GM21381 (cell line): ENCODE measurements at regions not wholly inside any gene's neighbourhood (a gene's known extent, or its start where the extent isn't known, plus 50 kb on each side); places are given as distances from the start of the nearest gene placed in this dataset.

Experiments used
- ATAC-seq: cut with Tn5 transposase; IDR thresholded peaks from one replicate; pipeline ENCODE4 v1.9.1; 2021; ENCODE audit warnings: mild to moderate bottlenecking, moderate library complexity; ENCODE audit not compliant: unreplicated experiment

DNA sequence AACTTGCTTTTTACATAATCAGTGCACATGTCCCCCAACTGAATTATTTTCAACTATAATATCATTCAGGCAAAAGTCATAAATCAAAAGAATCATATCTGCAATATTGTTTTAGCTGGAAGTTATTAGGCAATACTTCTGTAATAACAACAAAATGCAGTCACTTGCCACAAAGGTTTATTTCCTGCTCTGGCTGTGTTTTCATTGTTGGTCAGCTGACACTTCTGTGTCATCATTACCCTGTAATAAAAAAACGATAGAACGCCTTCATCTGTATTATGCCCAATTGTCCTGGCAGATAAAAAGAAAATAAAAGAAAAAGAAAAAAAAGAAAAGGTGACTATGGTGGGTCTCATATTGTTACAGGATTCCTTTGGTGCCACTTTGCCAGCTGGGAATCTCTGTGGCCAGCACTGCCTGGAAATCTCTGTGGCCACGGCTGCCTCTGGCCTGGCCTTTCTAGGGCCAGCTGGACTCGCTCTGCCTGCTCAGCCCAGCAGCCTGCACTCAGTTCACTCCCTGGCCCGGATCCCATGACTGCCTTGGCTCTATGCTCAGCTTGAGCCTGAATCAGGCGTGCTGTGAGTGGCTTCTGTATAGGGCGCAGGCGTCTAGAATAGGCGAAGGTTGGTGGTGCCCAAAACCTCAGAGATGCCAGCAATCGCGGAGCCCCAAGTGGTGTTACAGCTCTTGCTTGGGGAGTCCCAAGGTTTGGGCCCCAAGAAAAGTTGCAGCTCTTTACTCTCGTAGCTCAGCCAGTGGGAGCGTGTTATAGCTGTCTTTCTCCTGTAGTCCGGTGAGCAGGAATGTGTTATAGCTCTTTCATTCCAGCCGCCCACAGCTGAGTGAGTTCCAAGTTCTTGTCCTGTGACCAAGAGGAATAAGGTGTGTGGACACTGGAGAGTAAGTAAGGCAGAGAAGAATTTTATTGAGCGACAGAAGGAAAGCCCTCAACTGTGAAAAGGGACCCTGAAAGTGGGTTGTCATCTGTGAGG, 1227.1 kb downstream of the SLITRK1 start:
- ATAC-seq = no peak

DNA sequence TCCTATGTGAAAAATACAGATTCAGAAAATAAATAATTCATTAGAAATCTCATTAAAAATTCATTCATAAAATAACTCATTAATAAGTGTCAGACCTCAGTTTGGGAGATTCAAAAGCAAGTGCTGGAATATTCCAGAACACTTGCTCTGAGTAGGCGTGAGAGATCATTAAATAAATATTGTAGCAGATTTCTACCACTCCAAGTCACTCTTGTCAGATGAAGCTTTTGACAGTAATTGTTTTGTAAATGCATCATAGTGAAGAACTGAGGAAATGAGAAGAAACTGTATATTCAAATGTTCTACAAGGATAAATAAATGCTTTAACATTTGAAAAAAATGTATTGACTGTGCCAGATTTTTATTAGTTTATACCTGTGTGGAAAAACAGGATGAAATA, 1228.1 kb downstream of the SLITRK1 start:
- no peak for ATAC-seq

DNA sequence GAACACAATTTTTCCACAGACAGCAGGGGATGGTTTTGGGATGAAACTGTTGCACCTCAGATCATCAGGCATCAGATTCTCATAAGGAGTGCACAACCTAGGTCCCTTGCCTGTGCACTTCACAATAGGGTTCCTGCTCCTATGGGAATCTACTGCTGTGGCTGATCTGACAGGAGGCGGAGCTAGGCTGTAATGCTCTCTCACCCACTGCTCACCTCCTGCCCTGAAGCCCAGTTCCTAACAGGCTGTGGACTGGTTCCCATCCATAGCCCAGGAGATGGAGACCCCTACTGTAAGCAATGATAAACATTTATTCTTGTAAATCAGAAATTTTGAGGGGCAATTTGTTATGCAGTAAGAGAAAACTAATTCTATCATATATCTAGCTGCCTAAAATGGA, 1234.7 kb downstream of the SLITRK1 start:
- no peak for ATAC-seq

DNA sequence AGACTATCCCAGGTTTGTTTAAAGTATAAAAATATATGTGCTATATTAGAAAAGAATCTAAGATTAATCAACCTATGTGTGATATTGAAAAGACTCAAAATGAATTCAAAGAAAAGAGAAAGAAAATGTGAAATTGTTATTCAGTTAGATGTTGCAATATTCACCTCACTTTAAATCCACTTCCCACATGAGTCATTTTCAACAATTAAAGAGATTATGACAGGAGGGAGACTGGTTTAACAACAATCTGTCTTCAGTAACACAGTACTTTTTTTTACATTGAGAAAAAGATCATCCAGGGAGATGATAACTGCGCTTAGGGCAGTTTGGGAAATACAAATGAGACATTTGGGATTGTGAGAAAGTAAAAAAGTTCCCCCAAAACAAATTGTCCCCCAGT, 1246.2 kb downstream of the SLITRK1 start:
- no peak for ATAC-seq

DNA sequence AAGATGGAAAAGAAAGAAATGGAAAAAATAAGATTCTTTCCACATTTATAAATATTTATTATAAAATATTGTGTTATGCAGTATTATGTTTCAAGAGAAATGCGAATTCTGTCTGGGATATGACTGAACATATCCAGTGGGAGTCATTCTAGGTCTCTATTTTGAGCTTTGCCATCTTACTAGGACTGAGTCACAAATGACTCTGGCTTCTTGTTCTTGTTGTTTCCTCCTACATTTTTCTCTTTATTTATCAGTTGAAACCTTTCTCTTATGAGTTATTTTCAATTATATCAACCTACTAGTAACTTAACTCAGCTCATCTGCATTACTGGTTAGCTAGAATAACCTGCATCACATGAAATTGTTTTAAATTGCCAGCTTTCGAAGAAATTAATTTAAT, 1247.3 kb downstream of the SLITRK1 start:
- no peak for ATAC-seq

DNA sequence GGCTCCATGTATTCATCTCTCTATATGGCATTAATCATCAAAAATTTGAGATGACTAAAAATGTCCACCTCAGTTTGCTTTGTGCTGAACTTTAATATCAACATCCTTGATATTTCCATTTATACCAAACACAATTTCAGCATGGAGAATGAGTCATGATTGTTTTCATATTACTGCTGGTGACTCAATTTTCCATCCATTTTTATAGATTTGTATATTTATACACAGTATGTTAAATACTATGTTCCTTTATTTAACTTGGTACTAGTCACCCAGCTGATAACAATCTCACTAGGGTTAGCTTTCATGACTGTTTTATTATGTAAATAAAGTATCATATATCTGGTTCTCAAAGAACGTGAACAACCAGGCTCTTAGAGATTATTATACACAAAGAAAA, 1255.1 kb downstream of the SLITRK1 start:
- ATAC-seq = no peak

DNA sequence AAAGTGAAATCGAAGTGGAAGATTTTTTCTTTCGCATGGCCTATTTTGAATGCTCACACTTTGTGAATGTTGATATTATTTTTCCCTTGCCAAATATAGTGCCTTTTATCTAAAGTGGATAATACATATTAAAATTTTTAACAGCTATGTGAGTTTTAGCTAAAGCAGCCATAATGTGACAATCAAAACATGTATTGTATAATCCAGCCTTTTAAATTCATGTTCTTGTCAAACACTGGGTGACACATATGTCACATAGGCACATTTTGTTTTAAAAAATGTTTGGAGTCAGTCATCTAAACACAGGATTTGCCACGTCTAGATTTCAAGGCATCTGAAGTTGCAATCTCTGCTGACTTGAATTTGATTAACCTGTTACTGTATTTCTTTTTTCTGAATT, 1256.6 kb downstream of the SLITRK1 start:
- no peak for ATAC-seq

DNA sequence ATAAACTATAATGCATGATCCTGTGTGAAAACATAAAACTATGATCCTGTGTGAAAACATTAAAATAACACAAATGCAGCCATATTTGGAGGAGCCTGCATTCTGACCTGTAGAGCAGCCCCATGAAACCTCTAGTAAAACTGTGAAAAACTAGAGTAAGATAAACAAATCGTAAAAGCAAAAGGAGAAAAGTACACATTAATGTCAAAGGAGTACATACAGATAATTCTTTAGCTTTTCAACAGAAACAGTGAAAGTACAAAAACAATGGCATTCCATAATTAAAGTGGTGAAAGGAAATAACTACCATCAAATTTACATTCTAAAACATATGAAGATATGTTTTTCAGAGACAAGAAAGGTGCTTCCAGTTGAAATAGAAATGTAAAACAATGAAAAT, 1267.2 kb downstream of the SLITRK1 start:
- no peak for ATAC-seq

DNA sequence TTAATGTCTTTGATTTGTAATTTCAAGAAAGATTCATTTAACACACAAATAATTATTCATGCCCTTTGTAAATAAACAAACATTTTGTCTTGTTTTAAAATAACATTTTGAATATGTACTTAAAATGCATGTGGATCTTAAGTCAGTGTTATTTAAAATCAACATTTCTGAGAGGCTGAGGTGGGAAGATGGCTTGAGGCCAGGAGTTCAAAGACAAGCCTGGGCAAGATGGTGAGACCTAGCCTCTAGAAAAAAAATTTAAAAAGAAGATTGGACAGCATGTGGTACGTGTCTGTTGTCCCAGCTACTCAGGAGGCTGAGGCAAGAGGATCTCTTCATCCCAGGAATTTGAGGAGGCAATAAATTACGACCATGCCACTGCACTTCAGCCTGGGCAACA, 1268.2 kb downstream of the SLITRK1 start:
- no peak for ATAC-seq

DNA sequence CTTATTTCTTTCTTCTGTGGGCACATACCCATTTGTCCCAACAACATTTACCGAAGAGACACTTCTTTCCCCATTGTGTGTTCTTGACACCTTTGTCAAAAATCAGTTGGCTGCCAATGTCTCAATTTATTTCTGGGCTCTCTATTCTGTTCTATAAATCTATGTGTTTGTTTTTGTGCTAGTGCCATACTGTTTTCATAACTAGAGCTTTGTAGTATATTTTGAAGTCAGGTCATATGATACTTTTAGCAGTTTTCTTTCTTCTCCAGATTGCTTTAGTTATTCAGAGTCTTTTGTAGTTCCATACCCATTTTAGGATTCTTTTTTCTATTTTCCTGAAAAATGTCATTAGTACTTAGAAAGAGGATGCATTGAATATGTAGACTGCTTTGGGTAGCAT, 1276.3 kb downstream of the SLITRK1 start:
- no peak for ATAC-seq

DNA sequence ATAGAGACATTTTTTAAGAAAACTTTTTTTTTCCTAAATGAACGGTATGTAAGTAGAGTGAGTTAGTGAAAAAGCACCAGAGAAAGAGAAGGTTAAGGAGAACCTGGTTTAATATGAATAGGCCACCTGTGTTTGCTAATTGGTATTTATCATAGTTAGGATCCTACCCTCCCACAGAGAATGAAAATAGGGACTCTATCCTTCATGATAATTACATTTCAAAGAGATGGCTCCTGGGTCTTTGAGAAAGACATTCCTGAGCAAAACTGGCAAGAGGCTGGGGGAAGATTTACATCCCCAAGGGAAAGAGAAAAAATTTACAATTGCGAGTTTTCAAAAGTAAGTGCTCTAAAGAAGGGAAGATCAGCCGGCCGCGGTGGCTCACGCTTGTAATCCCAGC, 1284.5 kb downstream of the SLITRK1 start:
- no peak for ATAC-seq

DNA sequence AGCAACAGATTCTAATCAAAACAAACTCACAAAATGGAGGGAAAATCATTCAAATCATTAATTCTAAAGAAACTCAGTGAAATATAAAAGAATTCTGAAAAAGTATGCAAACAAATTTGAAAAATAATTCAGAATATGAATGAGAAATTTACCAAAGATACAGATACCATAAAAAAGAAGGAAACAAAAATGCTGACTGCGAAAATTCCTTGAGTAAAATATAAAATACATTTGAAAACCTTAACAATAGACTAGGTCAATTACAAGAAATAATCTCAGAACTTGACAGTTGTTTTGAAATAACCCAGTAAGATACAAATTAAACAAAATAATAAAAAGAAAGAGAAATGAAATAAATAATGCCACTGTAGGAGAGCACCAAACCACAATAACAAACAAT, 1289.0 kb downstream of the SLITRK1 start:
- ATAC-seq = no peak

DNA sequence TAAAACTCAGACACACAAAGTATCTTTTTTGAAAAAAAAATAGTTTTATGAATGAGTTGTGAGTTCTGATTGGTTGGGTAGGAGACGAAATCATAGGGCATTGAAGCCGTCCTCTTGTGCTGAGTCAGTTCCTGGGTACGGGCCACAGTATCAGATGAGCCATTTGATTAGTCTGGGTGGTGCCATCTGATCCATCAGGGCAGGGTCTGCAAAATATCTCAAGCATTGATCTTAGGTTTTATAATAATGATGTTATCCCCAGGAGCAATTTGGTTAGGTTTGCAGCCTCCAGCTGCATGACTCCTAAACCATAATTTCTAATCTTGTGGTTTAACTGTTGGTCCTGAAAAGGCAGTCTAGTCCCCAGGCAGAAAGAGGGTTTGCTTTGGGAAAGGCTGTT, 1310.6 kb downstream of the SLITRK1 start:
- ATAC-seq = no peak

DNA sequence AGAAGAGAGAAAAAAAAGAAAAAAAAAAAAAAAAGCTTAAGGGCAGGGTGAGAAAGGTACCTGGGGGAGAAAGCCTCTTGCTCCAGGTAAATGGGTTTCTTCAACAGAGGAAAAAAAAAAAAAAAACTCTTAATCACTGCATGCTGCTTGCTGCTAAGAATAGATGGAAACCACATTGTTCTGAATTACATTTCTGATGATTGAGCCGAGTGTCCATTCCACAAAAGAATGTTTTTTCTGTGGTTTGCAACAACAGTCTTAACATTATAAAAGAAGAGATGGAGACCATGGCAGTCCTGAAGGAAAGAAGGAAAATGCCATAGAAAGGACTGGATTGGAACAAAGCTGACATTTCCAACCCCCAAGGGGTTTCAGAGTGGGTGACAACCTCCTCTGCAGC, 1312.7 kb downstream of the SLITRK1 start:
- no peak for ATAC-seq

DNA sequence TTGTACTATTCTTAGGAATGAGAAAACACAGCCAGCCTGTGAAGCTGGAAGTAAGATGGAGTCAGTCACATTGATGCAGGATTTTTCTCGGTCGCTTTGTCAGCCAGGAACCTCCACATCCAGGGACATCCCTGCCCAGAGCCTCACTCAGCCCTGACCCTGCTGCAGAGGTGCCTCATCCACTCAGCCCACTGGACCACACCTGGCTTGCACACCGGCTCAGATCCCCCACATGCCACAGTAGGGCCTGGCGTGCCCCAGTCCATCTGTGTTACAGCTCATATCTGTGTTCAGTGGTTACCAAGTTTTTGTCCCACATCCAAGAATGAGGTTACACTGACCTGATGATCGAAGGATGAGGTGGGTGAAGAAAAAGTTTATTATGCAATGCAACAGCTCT, 1315.4 kb downstream of the SLITRK1 start:
- no peak for ATAC-seq

DNA sequence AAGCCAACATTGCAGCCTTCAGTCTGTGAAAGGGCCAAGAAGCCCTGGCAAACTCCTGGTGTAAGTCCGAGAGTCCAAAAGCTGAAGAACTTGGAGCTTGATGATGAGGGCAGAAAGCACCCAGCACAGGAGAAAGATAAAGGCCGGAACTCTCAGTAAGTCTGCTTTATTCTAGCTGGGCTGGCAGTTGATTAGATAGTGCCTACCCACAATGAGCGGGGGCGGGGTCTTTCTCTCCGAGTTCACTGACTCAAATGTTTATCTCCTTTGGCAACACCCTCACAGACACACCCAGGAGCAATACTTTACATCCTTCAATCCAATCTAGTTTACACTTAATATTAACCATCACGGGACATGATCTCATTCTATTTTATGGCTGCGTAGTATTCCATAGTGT, 1317.1 kb downstream of the SLITRK1 start:
- ATAC-seq = no peak

DNA sequence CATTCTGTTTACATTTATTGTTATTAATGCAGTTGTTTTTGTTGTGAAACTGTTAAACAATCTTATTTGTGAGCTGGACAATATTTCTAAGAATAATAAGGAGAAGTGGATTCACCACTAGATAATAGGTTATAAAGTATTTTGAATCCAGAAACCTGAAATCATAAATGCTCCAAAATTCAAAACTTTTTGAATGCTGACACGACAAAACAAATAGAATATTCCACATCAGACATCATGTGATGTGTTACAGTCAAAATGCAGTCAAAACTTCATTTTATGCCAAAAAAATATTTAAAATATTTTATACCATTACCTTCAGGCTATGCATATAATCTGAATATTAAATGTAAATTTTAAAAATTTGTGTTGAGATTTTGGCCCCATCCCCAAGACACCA, 1321.4 kb downstream of the SLITRK1 start:
- ATAC-seq = no peak

DNA sequence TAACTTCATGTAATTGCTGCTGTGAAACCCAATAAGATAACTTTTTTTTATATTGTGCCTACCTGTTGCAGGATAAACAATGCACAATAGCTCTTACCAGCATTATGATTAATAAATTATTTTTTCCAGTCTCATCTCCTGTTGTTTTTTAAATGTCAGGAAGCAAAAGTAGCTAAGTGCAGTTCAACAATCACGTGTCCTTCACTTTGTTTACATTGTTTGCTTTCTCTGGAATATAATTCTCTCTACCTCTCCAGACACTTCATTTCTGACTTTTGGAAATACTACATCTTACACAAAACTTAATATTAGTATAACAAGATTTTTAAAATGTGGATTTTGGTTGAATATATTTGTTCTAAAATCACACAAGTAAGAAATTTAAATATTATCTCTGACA, 1359.4 kb downstream of the SLITRK1 start:
- ATAC-seq = no peak

DNA sequence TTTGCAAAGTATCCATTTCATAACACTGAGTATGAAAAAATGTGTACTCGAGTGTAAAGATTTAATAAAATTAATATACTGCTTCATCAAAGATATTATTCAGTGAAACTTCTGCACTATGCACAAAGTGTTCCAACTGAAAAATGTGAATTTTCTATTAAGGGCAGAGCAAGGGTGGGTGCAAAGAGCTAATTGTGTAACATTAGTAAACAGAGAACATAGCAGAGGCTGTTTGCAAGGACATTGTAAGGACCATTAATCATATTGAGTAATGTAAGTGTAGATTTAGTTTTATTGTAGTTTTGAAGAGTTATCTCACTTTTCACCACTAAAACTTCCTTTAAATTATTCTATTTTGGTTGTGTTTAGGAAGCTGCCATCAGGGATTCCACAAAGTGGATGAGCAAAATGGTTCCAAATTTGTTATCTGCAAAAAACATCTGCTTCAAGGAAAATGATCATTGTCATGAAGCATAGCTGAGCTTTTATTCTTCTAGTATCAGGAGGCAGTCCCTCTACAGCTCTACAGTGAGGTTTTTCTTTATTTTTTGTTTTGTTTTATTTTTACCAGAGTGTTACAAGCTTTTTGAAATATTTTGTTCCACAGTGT, 1375.4 kb downstream of the SLITRK1 start:
- ATAC-seq = no peak

DNA sequence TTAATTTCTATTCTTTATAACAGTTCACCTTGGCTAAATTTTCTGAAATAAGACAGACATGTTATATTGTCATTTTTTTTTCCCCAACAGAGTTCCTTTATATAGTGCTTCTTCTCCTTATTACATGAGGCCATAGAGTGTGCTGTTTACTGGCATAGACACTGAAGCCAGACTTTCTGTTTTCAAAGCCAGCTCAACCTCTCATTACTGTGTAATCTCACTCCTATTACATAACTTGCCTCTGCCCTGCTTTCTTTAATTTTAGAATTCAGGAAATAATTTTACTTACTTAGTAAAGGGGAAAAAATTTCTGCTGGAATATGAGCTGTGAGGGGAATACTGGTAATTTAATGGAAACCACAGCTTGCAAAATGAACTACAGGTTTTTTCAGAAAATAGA, 1380.4 kb downstream of the SLITRK1 start:
- no peak for ATAC-seq

DNA sequence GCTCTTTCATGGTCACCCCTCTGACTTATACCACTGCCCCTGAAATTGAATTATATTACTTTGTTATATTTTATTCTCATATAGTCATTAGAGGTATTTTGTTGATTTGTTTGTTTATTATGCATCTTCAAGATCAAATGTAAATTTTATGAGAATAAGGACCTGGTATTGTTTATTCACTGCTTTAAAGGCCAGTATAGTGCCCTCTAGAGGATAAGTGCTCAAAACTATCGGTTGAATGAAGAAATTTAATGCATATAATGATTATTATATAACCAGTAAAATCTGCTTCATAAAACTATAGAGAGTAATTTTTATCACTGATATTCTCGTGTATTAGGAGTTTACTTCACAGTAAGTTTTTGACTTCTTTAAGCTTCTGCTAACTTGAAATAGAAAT, 1401.9 kb downstream of the SLITRK1 start:
- ATAC-seq = no peak

DNA sequence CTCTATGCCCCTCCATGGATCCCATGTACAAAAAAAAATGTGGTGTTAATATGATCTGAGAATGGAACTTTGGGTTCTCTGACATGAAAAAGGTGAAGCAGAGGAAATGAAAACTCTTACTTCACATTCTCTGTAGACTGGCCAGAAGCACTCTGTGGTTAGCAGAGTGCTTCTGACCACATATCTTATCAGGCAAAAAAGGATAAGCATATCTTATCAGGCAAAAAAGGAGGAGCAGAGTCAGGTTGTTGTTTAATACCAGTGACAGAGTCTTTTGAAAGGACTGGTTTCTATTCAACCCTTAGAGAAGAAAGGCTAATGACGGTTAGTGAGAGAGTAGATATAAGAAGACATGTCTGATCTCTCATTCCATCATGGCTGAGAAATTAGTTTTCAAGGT, 1404.8 kb downstream of the SLITRK1 start:
- ATAC-seq = no peak
